Tibial nerve (tissue), 4 donors: ENCODE measurements at regions not wholly inside any gene's neighbourhood (a gene's known extent, or its start where the extent isn't known, plus 50 kb on each side); places are given as distances from the start of the nearest gene placed in this dataset.

ENCODE experiments used
- DNase-seq, 2 donors: peaks; one replicate each; pipeline ENCODE4 v3.0.0-alpha.2; 2019; ENCODE audit warnings: low spot score in 2 of 2
- H3K27ac ChIP-seq, 4 donors: fragments of 200-600 bp; sonication (generic) in 3 of 4; one replicate each; pipeline ENCODE4 v1.5.1; 2017 to 2019; ENCODE audit warnings: mild to moderate bottlenecking in 1 of 4
- H3K27me3 ChIP-seq, 2 donors: fragments of 200-600 bp; sonication (generic) in 1 of 2; one replicate each; pipeline versions ENCODE4 v1.5.1 to v1.6.0; 2017 to 2019
- H3K36me3 ChIP-seq, 3 donors: fragments of 200-600 bp; sonication (generic); one replicate each; pipeline ENCODE4 v1.5.1; 2018 to 2019
- H3K4me1 ChIP-seq, 4 donors: fragments of 200-600 bp; sonication (generic) in 3 of 4; one replicate each; pipeline ENCODE4 v1.5.1; 2017 to 2019
- H3K4me3 ChIP-seq, 4 donors: fragments of 200-600 bp; sonication (generic) in 3 of 4; one replicate each; pipeline ENCODE4 v1.5.1; 2017 to 2019; ENCODE audit warnings: mild to moderate bottlenecking in 1 of 4, moderate library complexity in 1 of 4
- H3K9me3 ChIP-seq, 4 donors: fragments of 200-600 bp; sonication (generic) in 3 of 4; one replicate each; pipeline ENCODE4 v1.5.1; 2017 to 2019
- CTCF ChIP-seq, 5 experiments: fragments of 200-600 bp in 3 of 5; fragments of 450-650 bp in 2 of 5; sonication (generic) in 3 of 5; IDR thresholded peaks; one replicate each; pipeline ENCODE4 v1.5.1; 2016 to 2019; ENCODE audit warnings: antibody characterized with exemption in 5 of 5, mild to moderate bottlenecking in 3 of 5, moderate library complexity in 2 of 5
- EP300 ChIP-seq, 2 donors: sonication (generic); formaldehyde crosslinking; IDR thresholded peaks; one replicate each; pipeline ENCODE4 v1.6.1; 2017; ENCODE audit warnings: antibody characterized with exemption in 2 of 2, mild to moderate bottlenecking in 1 of 2
- POLR2A ChIP-seq, 2 donors: fragments of 450-650 bp; IDR thresholded peaks; one replicate each; pipeline ENCODE4 v1.6.1; 2017; ENCODE audit warnings: antibody characterized with exemption in 2 of 2, mild to moderate bottlenecking in 2 of 2, moderate library complexity in 2 of 2
- WGBS, 2 donors: methylation state at CpG; one replicate each; pipeline ENCODE4 v1.1.5; 2018; 5-methylcytosine and 5-hydroxymethylcytosine counted together

GRCh38 chr18:45557779-45558178 is 57.5 kb upstream of the SLC14A2 start:
- H3K9me3 ChIP-seq: no peaks in the 10 kb centered on the region
- H3K27me3 ChIP-seq: no peaks in the 10 kb centered on the region
- H3K27ac ChIP-seq: no peak overlapping the region
- H3K36me3 ChIP-seq: no peaks in the 10 kb centered on the region
- TF ChIP-seq EP300 (IDR thresholded peaks at IDR 0.05): no peak
- TF ChIP-seq CTCF (IDR thresholded peaks at IDR 0.05): no peak
- TF ChIP-seq POLR2A (IDR thresholded peaks at IDR 0.05): no peak
- no peak overlapping the region for H3K4me3 ChIP-seq
- no peak for DNase-seq
- peaks cover 0 to 8% (median 0%) of the 10 kb centered on the region in 4 donors for H3K4me1 ChIP-seq

DNA sequence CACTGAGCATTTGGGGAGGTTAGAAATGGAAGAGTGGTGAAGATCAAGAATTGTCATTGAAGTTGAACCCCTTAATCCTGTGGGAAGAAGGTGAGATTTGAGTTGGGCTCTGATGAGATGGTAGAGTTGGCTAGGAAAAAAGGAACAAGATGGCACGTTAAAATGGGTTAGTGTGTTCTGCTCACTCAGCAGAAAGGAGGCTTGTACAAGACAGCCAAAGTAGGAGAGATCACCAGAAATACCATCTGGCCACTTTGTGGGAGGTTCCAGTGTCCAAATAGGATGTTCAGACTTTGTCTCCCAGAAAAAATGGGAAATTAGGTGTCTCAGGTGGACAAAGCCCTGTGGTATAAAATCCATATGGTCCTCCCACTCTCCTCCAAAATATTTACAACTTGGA is 56.0 kb upstream of the SLC14A2 start:
- TF ChIP-seq EP300 (IDR thresholded peaks at IDR 0.05) (no peak), POLR2A (IDR thresholded peaks at IDR 0.05) (no peak), CTCF (IDR thresholded peaks at IDR 0.05) (no peak)
- no peak for DNase-seq
- Histone ChIP-seq H3K4me3 (no peak overlapping the region), H3K27ac (no peak overlapping the region), H3K4me1 (peaks cover 0 to 11% (median 0%) of the 10 kb centered on the region in 4 donors), H3K36me3 (no peaks in the 10 kb centered on the region), H3K9me3 (no peaks in the 10 kb centered on the region), H3K27me3 (no peaks in the 10 kb centered on the region)
- 81 to 88% methylated on average over 1 of the region's 1 CpG for WGBS, 2 donors

DNA sequence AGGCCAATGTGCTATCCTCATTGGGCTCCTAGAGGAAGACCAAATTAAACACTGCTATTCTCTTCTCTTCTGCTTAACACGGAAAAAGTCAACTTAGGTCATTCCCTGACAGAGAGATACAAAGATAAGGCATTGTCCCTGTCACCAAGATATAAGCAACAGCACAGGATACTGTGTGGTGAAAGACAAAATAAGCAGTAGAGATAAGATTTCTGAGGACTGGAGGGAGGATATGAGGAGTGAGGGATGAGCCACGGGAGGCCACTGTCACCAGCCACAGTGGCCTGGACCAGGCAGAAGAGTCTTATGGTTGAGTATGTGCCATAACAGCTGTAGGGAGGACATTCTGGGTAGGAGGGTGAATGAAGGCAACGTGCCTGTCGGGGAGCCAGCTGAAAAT is 54.4 kb upstream of the SLC14A2 start:
- no peak for DNase-seq
- no peak overlapping the region for H3K27ac ChIP-seq
- 80 to 82% methylated on average over 4 of the region's 4 CpGs for WGBS, 2 donors
- no peaks in the 10 kb centered on the region for H3K36me3 ChIP-seq
- H3K9me3 ChIP-seq: no peaks in the 10 kb centered on the region
- TF ChIP-seq CTCF (IDR thresholded peaks at IDR 0.05) (no peak), POLR2A (IDR thresholded peaks at IDR 0.05) (no peak), EP300 (IDR thresholded peaks at IDR 0.05) (no peak)
- peaks cover 0 to 17% (median 0%) of the 10 kb centered on the region in 4 donors for H3K4me1 ChIP-seq
- no peaks in the 10 kb centered on the region for H3K27me3 ChIP-seq
- no peak overlapping the region for H3K4me3 ChIP-seq

- Histone ChIP-seq H3K9me3 (no peaks in the 10 kb centered on the region), H3K27ac (peak overlapping the region in 3 of 4 donors; percentile 14 to 75 (median 62)), H3K4me3 (no peak overlapping the region), H3K27me3 (no peaks in the 10 kb centered on the region), H3K36me3 (no peaks in the 10 kb centered on the region), H3K4me1 (peaks cover 0 to 34% (median 0%) of the 10 kb centered on the region in 4 donors)
- WGBS, 2 donors: 45 to 47% methylated on average over 11 of the region's 11 CpGs
- peak; percentile 68 to 74 for DNase-seq
- TF ChIP-seq EP300 (IDR thresholded peaks at IDR 0.05) (peak in 1 of 2 donors; percentile 37), POLR2A (IDR thresholded peaks at IDR 0.05) (no peak)
These were observed 52.5 kb upstream of the SLC14A2 start for GRCh38 chr18:45562567-45563479.

DNA sequence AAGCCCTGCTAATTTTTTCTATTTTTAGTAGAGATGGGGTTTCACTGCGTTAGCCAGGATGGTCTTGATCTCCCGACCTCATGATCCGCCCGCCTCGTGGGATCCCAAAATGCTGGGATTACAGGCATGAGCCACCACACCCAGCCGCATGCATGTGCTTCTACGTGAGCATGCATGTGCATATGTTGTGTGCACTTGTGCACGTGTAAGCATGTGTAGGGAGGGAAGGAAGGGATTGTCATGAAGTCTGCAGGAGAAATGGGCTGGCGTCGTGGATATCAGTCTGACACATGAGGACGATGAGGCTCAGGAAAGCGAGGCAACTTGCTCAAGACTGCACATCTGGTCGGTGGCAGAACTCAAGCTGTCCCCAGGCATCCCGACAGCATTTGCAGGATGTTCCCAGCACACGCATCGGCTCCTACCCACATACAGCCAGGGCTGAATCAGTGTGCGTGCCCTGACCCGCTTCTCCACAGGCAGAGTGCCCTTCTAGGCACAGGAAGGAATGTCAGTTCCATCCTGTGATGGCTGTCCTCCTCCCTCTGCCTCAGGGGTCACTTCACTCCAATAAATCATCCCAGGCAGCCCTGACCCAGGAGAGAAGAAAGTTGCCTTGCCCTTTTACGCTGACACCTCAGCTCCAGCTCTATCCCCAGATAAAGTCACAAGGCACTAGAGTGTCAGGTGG is 49.9 kb upstream of the SLC14A2 start:
- peak overlapping the region in 1 of 4 donors; percentile 28 for H3K27ac ChIP-seq
- no peaks in the 10 kb centered on the region for H3K27me3 ChIP-seq
- WGBS, 2 donors: 78 to 79% methylated on average over 19 of the region's 19 CpGs
- no peak overlapping the region for H3K4me3 ChIP-seq
- no peak for TF ChIP-seq POLR2A (IDR thresholded peaks at IDR 0.05)
- TF ChIP-seq CTCF (IDR thresholded peaks at IDR 0.05): no peak
- TF ChIP-seq EP300 (IDR thresholded peaks at IDR 0.05): no peak
- H3K9me3 ChIP-seq: peaks cover 0 to 5% (median 0%) of the 10 kb centered on the region in 4 donors
- H3K4me1 ChIP-seq: peaks cover 0 to 34% (median 0%) of the 10 kb centered on the region in 4 donors
- DNase-seq: no peak
- H3K36me3 ChIP-seq: no peaks in the 10 kb centered on the region
